GM12864 (cell line): ENCODE measurements at regions not wholly inside any gene's neighbourhood (a gene's known extent, or its start where the extent isn't known, plus 50 kb on each side); places are given as distances from the start of the nearest gene placed in this dataset.
"Not testable (repeated sequence)": the region's sequence is repeated elsewhere in the genome, so short reads cannot be mapped to it uniquely, and the experiment has no call there.

Experiments used
- DNase-seq: peaks from one replicate; pipeline ENCODE4 v3.0.0-alpha.2; 2011; ENCODE audit warnings: low read depth
- H3K4me3 ChIP-seq: 2 replicates; pipeline ENCODE4 v1.5.1; 2011; ENCODE audit warnings: mild to moderate bottlenecking, low read depth, low read length, control low read depth
- CTCF ChIP-seq: IDR thresholded peaks from 2 replicates; pipeline ENCODE4 v1.5.1; 2011; ENCODE audit warnings: low read depth, mild to moderate bottlenecking, moderate library complexity, low read length, control low read depth, inconsistent platforms; ENCODE audit errors: missing control alignments

- no peak for TF ChIP-seq CTCF
- DNase-seq, result no peak
- no peak overlapping the region for H3K4me3 ChIP-seq
These were observed 277.0 kb upstream of the HNRNPA3 start for GRCh38 chr2:176935543-176936102.

- DNase-seq, result no peak
- TF ChIP-seq CTCF, result no peak
- no peak overlapping the region for H3K4me3 ChIP-seq
These were observed 276.2 kb upstream of the HNRNPA3 start for GRCh38 chr2:176936410-176936809.

- no peak for TF ChIP-seq CTCF
- DNase-seq, result no peak
- H3K4me3 ChIP-seq, result no peak overlapping the region
These were observed 267.6 kb upstream of the HNRNPA3 start for GRCh38 chr2:176944998-176945397.

GRCh38 chr2:176947754-176948153 lies 264.8 kb upstream of the HNRNPA3 start:
- no peak for DNase-seq
- no peak for TF ChIP-seq CTCF
- no peak overlapping the region for H3K4me3 ChIP-seq

GRCh38 chr2:176951218-176951617 lies 261.4 kb upstream of the HNRNPA3 start:
- H3K4me3 ChIP-seq, result not testable (repeated sequence)

GRCh38 chr2:176956791-176957190 lies 255.8 kb upstream of the HNRNPA3 start:
- no peak for TF ChIP-seq CTCF
- no peak for DNase-seq
- no peak overlapping the region for H3K4me3 ChIP-seq

More at GRCh38 chr2:176951218-176951617, 261.4 kb upstream of the HNRNPA3 start:
- DNase-seq, result not testable (repeated sequence)

GRCh38 chr2:176959614-176960013 lies 253.0 kb upstream of the HNRNPA3 start:
- no peak overlapping the region for H3K4me3 ChIP-seq
- no peak for DNase-seq
- TF ChIP-seq CTCF, result no peak
